GM12892 (cell line): ENCODE measurements at regions not wholly inside any gene's neighbourhood (a gene's known extent, or its start where the extent isn't known, plus 50 kb on each side); places are given as distances from the start of the nearest gene placed in this dataset.

Source experiments
- POLR2A ChIP-seq: IDR thresholded peaks from 2 replicates; pipeline ENCODE4 v1.6.1; 2011; ENCODE audit warnings: low read depth, low read length, control low read depth
- TAF1 ChIP-seq: IDR thresholded peaks from 2 replicates; pipeline ENCODE4 v1.6.1; 2011; ENCODE audit warnings: low read depth, mild to moderate bottlenecking, control low read depth, low read length, borderline replicate concordance

GRCh38 chr18:46296656-46297055, 192.5 kb downstream of the HAUS1 start:
- TF ChIP-seq POLR2A (no peak), TAF1 (no peak)
